Activated CD4-positive, alpha-beta T cell treated with anti-CD3 and anti-CD28 coated beads, Interleukin-2, Interleukin-6, amounts not matched to agents 100 ng/mL and 50 ng/mL, durations not matched to agents 16 hours and 8 hours (primary cell): ENCODE measurements at regions not wholly inside any gene's neighbourhood (a gene's known extent, or its start where the extent isn't known, plus 50 kb on each side); places are given as distances from the start of the nearest gene placed in this dataset.
"Not testable (repeated sequence)": the region's sequence is repeated elsewhere in the genome, so short reads cannot be mapped to it uniquely, and the experiment has no call there.

Experiments used
- DNase-seq: peaks from one replicate; pipeline ENCODE4 v3.0.0-alpha.2; 2020

GRCh38 chr2:36157093-36157492 lies 198.5 kb upstream of the CRIM1 start:
- DNase-seq, result not testable (repeated sequence)

GRCh38 chr2:36147670-36148390 lies 207.7 kb upstream of the CRIM1 start:
- DNase-seq, result peak; percentile 76

- peak; percentile 32 for DNase-seq
Measured at GRCh38 chr2:36146765-36147164, 208.8 kb upstream of the CRIM1 start.

GRCh38 chr2:36140391-36140790 lies 215.2 kb upstream of the CRIM1 start:
- no peak for DNase-seq

GRCh38 chr2:36137612-36138011 lies 218.0 kb upstream of the CRIM1 start:
- peak; percentile 8 for DNase-seq

- DNase-seq, result no peak
Measured at GRCh38 chr2:36134281-36134680, 221.3 kb upstream of the CRIM1 start.

- DNase-seq, result no peak
Measured at GRCh38 chr2:36128359-36128758, 227.2 kb upstream of the CRIM1 start.

- DNase-seq, result no peak
Measured at GRCh38 chr2:36125702-36126101, 229.9 kb upstream of the CRIM1 start.

- DNase-seq, result peak; percentile 21
Measured at GRCh38 chr2:36123995-36124394, 231.6 kb upstream of the CRIM1 start.

- DNase-seq, result no peak
Measured at GRCh38 chr2:36097022-36097421, 258.6 kb upstream of the CRIM1 start.

- DNase-seq, result not testable (repeated sequence)
Measured at GRCh38 chr2:36091844-36092741, 263.5 kb upstream of the CRIM1 start.

- DNase-seq, result no peak
Measured at GRCh38 chr2:36088716-36089328, 266.8 kb upstream of the CRIM1 start.

- no peak for DNase-seq
Measured at GRCh38 chr2:36087344-36087743, 268.2 kb upstream of the CRIM1 start.

- no peak for DNase-seq
Measured at GRCh38 chr2:36079793-36080192, 275.8 kb upstream of the CRIM1 start.

- no peak for DNase-seq
Measured at GRCh38 chr2:36074008-36074407, 281.6 kb upstream of the CRIM1 start.

- no peak for DNase-seq
Measured at GRCh38 chr2:36071698-36072097, 283.9 kb upstream of the CRIM1 start.

GRCh38 chr2:36069074-36069473 lies 286.5 kb upstream of the CRIM1 start:
- no peak for DNase-seq

- no peak for DNase-seq
Measured at GRCh38 chr2:36068086-36068485, 287.5 kb upstream of the CRIM1 start.

GRCh38 chr2:36060133-36060532 lies 295.4 kb upstream of the CRIM1 start:
- no peak for DNase-seq

GRCh38 chr2:36059691-36060090 lies 295.9 kb upstream of the CRIM1 start:
- DNase-seq, result no peak

GRCh38 chr2:36058953-36059352 lies 296.6 kb upstream of the CRIM1 start:
- no peak for DNase-seq

- no peak for DNase-seq
Measured at GRCh38 chr2:36058076-36058475, 297.5 kb upstream of the CRIM1 start.

GRCh38 chr2:36052819-36053218 lies 302.8 kb upstream of the CRIM1 start:
- no peak for DNase-seq

GRCh38 chr2:36044411-36044810 lies 311.2 kb upstream of the CRIM1 start:
- peak; percentile 6 for DNase-seq
